SK-N-SH (cell line): ENCODE measurements at regions not wholly inside any gene's neighbourhood (a gene's known extent, or its start where the extent isn't known, plus 50 kb on each side); places are given as distances from the start of the nearest gene placed in this dataset.

Source experiments
- CTCF ChIA-PET: fragments of 300-600, 350-600 bp; formaldehyde crosslinking; extraction: SDS; loops from one replicate; lab custom pipeline; 2021; lab: Yijun Ruan, JAX
- POLR2A ChIA-PET: fragments of 350-600 bp; sonication (Branson Sonifier 250); formaldehyde crosslinking; extraction: SDS; loops from one replicate; lab custom pipeline; 2020; ENCODE audit warnings: antibody characterized with exemption, inconsistent platforms; lab: Yijun Ruan, JAX
- DNase-seq: peaks from one replicate; pipeline ENCODE4 v3.0.0; 2012
- H2AFZ ChIP-seq: fragments of 200-600 bp; sonication (generic); 2 replicates; pipeline ENCODE4 v1.8.1; 2016; ENCODE audit warnings: antibody characterized with exemption, mild to moderate bottlenecking, low read depth
- H3F3A ChIP-seq: fragments of 200-600 bp; sonication (generic); replicated peaks from 2 replicates; pipeline ENCODE3; 2016; ENCODE audit warnings: antibody characterized with exemption, mild to moderate bottlenecking; ENCODE audit not compliant: insufficient read depth
- H3K27ac ChIP-seq, 2 experiments: fragments of 200-500 bp in 1 of 2; fragments of 200-600 bp in 1 of 2; sonication (Bioruptor generic) in 1 of 2; sonication (generic), shearing (Covaris generic) in 1 of 2; 2 replicates each; pipeline versions ENCODE4 v1.5.1 to v1.6.1; 2014 to 2016; ENCODE audit warnings: low read depth in 2 of 2, inconsistent platforms in 1 of 2, low read length in 1 of 2, mild to moderate bottlenecking in 1 of 2, mixed read lengths in 1 of 2
- H3K27me3 ChIP-seq: fragments of 200-600 bp; sonication (generic), shearing (Covaris generic); 2 replicates; pipeline ENCODE4 v1.6.1; 2016; ENCODE audit warnings: mixed run types; ENCODE audit not compliant: insufficient read depth
- H3K36me3 ChIP-seq, 2 experiments: fragments of 200-500 bp in 1 of 2; fragments of 200-600 bp in 1 of 2; sonication (Bioruptor generic) in 1 of 2; sonication (generic) in 1 of 2; replicated peaks in 1 of 2; 2 replicates each; pipeline versions ENCODE3 to v1.5.1; 2014 to 2016; ENCODE audit warnings: low read length in 1 of 2, mild to moderate bottlenecking in 1 of 2; ENCODE audit not compliant: insufficient read depth in 2 of 2, control insufficient read depth in 1 of 2
- H3K4me1 ChIP-seq, 2 experiments: fragments of 200-500 bp in 1 of 2; fragments of 200-600 bp in 1 of 2; sonication (Bioruptor generic) in 1 of 2; sonication (generic), shearing (Covaris generic) in 1 of 2; 2 replicates each; pipeline versions ENCODE4 v1.5.1 to v1.6.1; 2014 to 2016; ENCODE audit warnings: low read depth in 1 of 2, low read length in 1 of 2, mixed run types in 1 of 2; ENCODE audit not compliant: insufficient read depth in 2 of 2, control insufficient read depth in 1 of 2
- H3K4me2 ChIP-seq: fragments of 200-600 bp; sonication (generic), shearing (Covaris generic); 2 replicates; pipeline ENCODE4 v1.6.1; 2017; ENCODE audit warnings: mixed run types
- H3K4me3 ChIP-seq, 2 experiments: fragments of 200-500 bp in 1 of 2; fragments of 200-600 bp in 1 of 2; sonication (Bioruptor generic) in 1 of 2; sonication (generic), shearing (Covaris generic) in 1 of 2; 2 replicates each; pipeline versions ENCODE4 v1.5.1 to v1.8.1; 2014 to 2016; ENCODE audit warnings: low read depth in 2 of 2, inconsistent platforms in 1 of 2, low read length in 1 of 2, mild to moderate bottlenecking in 1 of 2, mixed read lengths in 1 of 2, moderate library complexity in 1 of 2
- H3K79me2 ChIP-seq: fragments of 200-600 bp; sonication (generic); 2 replicates; pipeline ENCODE4 v1.8.1; 2017; ENCODE audit warnings: mild to moderate bottlenecking; ENCODE audit not compliant: insufficient read depth
- H3K9ac ChIP-seq: fragments of 200-600 bp; sonication (generic); 2 replicates; pipeline ENCODE4 v1.6.1; 2017; ENCODE audit warnings: mixed run types
- H3K9me2 ChIP-seq: fragments of 200-600 bp; sonication (generic); 2 replicates; pipeline ENCODE4 v1.6.1; 2017; ENCODE audit warnings: mixed run types
- H3K9me3 ChIP-seq: fragments of 200-600 bp; sonication (generic); 2 replicates; pipeline ENCODE4 v1.6.1; 2017; ENCODE audit warnings: mixed run types, mild to moderate bottlenecking, moderate library complexity
- H4K20me1 ChIP-seq: fragments of 200-600 bp; sonication (generic); 2 replicates; pipeline ENCODE4 v1.6.1; 2017; ENCODE audit warnings: mild to moderate bottlenecking, mixed run types; ENCODE audit not compliant: insufficient read depth
- EP300 ChIP-seq, 2 experiments: IDR thresholded peaks; 2 replicates each; pipeline versions ENCODE4 v1.4.0 to v1.6.1; 2012; ENCODE audit warnings: borderline replicate concordance in 1 of 2, low read depth in 1 of 2, low read length in 1 of 2
- FOXJ3 ChIP-seq: sonication (generic); formaldehyde crosslinking; IDR thresholded peaks from 2 replicates; pipeline ENCODE4 v1.5.1; 2020; ENCODE audit warnings: mild to moderate bottlenecking, missing genetic modification reagents
- GATA2 ChIP-seq: sonication (generic); formaldehyde crosslinking; IDR thresholded peaks from 2 replicates; pipeline ENCODE4 v1.5.0; 2020; ENCODE audit warnings: mild to moderate bottlenecking, missing genetic modification reagents
- JUND ChIP-seq: IDR thresholded peaks from 2 replicates; pipeline ENCODE4 v1.4.0; 2012
- NFIC ChIP-seq: IDR thresholded peaks from 2 replicates; pipeline ENCODE4 v1.4.0; 2012; ENCODE audit warnings: borderline replicate concordance
- WGBS: methylation state at CpG from one replicate; pipeline ENCODE4 v1.1.6; 2017; ENCODE audit warnings: low lambda C conversion rate; 5-methylcytosine and 5-hydroxymethylcytosine counted together
- TF ChIP-seq, protein P1 (sequence below): IDR thresholded peaks from 2 replicates; pipeline ENCODE4 v1.4.0; 2012; ENCODE audit warnings: low read depth, borderline replicate concordance
- TF ChIP-seq, protein P2 (sequence below): IDR thresholded peaks from 2 replicates; pipeline ENCODE4 v1.6.1; 2012; ENCODE audit warnings: mild to moderate bottlenecking, low read depth, low read length, moderate library complexity

- Histone ChIP-seq H3K27me3 (no peaks in the 10 kb centered on the region), H4K20me1 (no peaks in the 10 kb centered on the region), H3K36me3 (no peaks in the 10 kb centered on the region), H3K27ac (no peak overlapping the region), H3K9me2 (no peaks in the 10 kb centered on the region), H3K9ac (no peak overlapping the region), H3K4me2 (no peak overlapping the region), H3K4me3 (no peak overlapping the region), H3K4me1 (peaks cover 0 to 11% of the 10 kb centered on the region in 2 experiments; a peak in 1 of 4 replicates), H2AFZ (no peak overlapping the region), H3K9me3 (no peaks in the 10 kb centered on the region), H3K79me2 (no peaks in the 10 kb centered on the region), H3F3A (no peaks in the 10 kb centered on the region)
- ChIA-PET CTCF (interaction anchor here (1.4 kb wide), 1 partner anchor 427 kb away, joined by 3 read pairs; no protein-coding TSS in a partner anchor), POLR2A (no interaction called here)
- TF ChIP-seq, protein P1, sequence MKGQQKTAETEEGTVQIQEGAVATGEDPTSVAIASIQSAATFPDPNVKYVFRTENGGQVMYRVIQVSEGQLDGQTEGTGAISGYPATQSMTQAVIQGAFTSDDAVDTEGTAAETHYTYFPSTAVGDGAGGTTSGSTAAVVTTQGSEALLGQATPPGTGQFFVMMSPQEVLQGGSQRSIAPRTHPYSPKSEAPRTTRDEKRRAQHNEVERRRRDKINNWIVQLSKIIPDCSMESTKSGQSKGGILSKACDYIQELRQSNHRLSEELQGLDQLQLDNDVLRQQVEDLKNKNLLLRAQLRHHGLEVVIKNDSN, result no peak
- TF ChIP-seq NFIC, result no peak
- no peak for DNase-seq
Observed at GRCh38 chr1:29673228-29673500, 436.8 kb downstream of the PTPRU start.

DNA sequence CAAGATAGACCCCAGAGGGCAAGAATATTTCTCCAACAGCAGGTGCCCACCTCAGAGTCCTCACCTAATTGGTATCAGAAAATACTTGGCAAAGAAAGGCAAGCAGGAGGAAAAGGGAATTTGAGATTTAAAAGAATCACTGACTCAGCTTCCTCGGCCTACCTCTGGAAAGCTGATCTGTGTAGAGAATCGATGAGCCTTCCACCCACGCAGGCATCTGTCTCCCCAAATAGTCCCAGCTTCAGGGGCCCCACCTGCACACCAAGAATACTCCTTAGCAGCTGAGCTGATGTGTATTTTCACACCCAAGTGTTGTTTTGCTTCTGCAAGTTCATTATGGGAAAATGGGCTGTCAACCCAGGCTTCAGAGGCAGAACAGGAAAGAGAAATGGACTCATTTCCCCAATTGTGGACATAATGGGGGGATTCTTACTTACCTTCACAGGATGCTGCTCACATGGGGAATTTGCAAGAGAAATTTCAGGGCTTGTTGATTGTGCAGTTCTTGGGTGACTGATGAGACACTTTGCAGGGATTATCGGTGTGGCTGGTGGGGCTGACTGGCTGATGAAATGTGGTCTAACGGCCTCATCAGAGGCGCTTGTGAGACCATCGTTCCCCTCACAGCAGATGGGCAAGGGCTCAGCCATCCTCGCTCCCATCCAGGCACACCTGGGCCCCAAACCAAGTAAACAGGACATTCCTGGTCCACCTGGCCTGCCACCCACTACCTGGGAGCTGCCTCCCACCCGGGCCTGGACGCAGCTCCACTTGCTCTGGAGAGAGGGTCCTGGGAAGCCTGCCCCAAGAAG lies 436.3 kb downstream of the PTPRU start:
- H2AFZ ChIP-seq, result no peak overlapping the region
- no peaks in the 10 kb centered on the region for H4K20me1 ChIP-seq
- H3F3A ChIP-seq, result no peaks in the 10 kb centered on the region
- no peak overlapping the region for H3K4me2 ChIP-seq
- H3K9ac ChIP-seq, result no peak overlapping the region
- peaks cover 0 to 11% of the 10 kb centered on the region in 2 experiments; a peak in 1 of 4 replicates for H3K4me1 ChIP-seq
- no peak overlapping the region for H3K4me3 ChIP-seq
- no peak for DNase-seq
- H3K79me2 ChIP-seq, result no peaks in the 10 kb centered on the region
- H3K9me3 ChIP-seq, result no peaks in the 10 kb centered on the region
- ChIA-PET POLR2A (no interaction called here), CTCF (no interaction called here)
- H3K27me3 ChIP-seq, result no peaks in the 10 kb centered on the region
- TF ChIP-seq JUND, result no peak
- TF ChIP-seq, protein P2, sequence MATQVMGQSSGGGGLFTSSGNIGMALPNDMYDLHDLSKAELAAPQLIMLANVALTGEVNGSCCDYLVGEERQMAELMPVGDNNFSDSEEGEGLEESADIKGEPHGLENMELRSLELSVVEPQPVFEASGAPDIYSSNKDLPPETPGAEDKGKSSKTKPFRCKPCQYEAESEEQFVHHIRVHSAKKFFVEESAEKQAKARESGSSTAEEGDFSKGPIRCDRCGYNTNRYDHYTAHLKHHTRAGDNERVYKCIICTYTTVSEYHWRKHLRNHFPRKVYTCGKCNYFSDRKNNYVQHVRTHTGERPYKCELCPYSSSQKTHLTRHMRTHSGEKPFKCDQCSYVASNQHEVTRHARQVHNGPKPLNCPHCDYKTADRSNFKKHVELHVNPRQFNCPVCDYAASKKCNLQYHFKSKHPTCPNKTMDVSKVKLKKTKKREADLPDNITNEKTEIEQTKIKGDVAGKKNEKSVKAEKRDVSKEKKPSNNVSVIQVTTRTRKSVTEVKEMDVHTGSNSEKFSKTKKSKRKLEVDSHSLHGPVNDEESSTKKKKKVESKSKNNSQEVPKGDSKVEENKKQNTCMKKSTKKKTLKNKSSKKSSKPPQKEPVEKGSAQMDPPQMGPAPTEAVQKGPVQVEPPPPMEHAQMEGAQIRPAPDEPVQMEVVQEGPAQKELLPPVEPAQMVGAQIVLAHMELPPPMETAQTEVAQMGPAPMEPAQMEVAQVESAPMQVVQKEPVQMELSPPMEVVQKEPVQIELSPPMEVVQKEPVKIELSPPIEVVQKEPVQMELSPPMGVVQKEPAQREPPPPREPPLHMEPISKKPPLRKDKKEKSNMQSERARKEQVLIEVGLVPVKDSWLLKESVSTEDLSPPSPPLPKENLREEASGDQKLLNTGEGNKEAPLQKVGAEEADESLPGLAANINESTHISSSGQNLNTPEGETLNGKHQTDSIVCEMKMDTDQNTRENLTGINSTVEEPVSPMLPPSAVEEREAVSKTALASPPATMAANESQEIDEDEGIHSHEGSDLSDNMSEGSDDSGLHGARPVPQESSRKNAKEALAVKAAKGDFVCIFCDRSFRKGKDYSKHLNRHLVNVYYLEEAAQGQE, result no peak
- no peak for TF ChIP-seq EP300 (IDR thresholded peaks at IDR 0.05; ENCODE audit: borderline replicate concordance in 1 of 2, low read depth in 1 of 2, low read length in 1 of 2)
- no peak for TF ChIP-seq FOXJ3
- no peak for TF ChIP-seq GATA2 (CRISPR knock-in tag)
- 82% methylated on average over 6 of the region's 10 CpGs for WGBS
- no peaks in the 10 kb centered on the region for H3K36me3 ChIP-seq
- H3K27ac ChIP-seq, result no peak overlapping the region
- H3K9me2 ChIP-seq, result no peaks in the 10 kb centered on the region
